ENCODE measurements at regions not wholly inside any gene's neighbourhood (a gene's known extent, or its start where the extent isn't known, plus 50 kb on each side); places are given as distances from the start of the nearest gene placed in this dataset.

DNA sequence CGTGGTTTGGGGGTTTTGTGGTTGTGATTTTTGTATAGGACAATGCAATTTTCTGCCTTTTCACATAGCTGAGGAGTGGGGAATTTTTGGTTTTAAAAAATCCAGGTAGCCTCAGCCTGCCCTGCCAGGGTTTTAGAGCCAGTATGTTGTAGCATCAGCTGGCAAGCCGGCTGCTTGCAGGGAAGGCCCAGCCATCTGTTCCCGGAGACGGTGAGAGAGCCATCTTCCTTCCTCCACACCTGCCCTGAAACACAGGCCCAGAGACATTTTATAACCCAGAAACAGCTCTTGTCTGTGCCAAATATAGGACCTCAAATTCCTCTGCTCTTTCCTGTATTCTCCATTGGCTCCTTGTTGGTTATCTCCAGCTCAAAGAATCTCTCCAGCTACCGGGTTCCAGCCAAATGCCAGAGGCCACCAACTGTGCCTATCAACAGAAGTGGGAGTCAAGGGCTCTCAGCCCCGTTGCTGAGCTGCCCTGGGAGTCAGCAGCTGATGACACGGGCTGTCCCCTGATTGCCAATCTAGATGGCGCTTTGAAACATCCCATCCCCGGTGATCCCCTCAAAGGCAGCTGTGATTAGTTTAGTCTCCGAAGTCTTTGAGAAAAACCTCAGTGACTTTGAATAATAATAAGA, 595.2 kb downstream of the MID1IP1 start:
- TF ChIP-seq, protein P1, sequence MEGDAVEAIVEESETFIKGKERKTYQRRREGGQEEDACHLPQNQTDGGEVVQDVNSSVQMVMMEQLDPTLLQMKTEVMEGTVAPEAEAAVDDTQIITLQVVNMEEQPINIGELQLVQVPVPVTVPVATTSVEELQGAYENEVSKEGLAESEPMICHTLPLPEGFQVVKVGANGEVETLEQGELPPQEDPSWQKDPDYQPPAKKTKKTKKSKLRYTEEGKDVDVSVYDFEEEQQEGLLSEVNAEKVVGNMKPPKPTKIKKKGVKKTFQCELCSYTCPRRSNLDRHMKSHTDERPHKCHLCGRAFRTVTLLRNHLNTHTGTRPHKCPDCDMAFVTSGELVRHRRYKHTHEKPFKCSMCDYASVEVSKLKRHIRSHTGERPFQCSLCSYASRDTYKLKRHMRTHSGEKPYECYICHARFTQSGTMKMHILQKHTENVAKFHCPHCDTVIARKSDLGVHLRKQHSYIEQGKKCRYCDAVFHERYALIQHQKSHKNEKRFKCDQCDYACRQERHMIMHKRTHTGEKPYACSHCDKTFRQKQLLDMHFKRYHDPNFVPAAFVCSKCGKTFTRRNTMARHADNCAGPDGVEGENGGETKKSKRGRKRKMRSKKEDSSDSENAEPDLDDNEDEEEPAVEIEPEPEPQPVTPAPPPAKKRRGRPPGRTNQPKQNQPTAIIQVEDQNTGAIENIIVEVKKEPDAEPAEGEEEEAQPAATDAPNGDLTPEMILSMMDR (IDR thresholded peaks at IDR 0.05), result no peak
- TF ChIP-seq POLR2A (IDR thresholded peaks at IDR 0.05), result no peak
